ENCODE measurements at regions not wholly inside any gene's neighbourhood (a gene's known extent, or its start where the extent isn't known, plus 50 kb on each side); places are given as distances from the start of the nearest gene placed in this dataset.

- no peaks in the 10 kb centered on the region for H3K36me3 ChIP-seq
- no peak overlapping the region for H3K9ac ChIP-seq
- no peaks in the 10 kb centered on the region for H4K20me1 ChIP-seq
- peaks cover 14% of the 10 kb centered on the region for H3K9me3 ChIP-seq
- H3K4me3 ChIP-seq = no peak overlapping the region
- H3K4me2 ChIP-seq = no peak overlapping the region
- TF ChIP-seq Cebpa-rat (IDR thresholded peaks at IDR 0.05) = no peak
- no peak overlapping the region for H3K27ac ChIP-seq
- no peaks in the 10 kb centered on the region for H3K27me3 ChIP-seq
- no peaks in the 10 kb centered on the region for H3K4me1 ChIP-seq
Measured at GRCh38 chr4:147071209-147071740, 125.6 kb upstream of the TTC29 start.

GRCh38 chr4:147076179-147076578 lies 130.5 kb upstream of the TTC29 start:
- Histone ChIP-seq H3K36me3 (no peaks in the 10 kb centered on the region), H3K4me1 (no peaks in the 10 kb centered on the region), H3K9ac (no peak overlapping the region), H3K4me2 (no peak overlapping the region), H3K4me3 (no peak overlapping the region), H4K20me1 (no peaks in the 10 kb centered on the region), H3K27ac (no peak overlapping the region), H3K27me3 (no peaks in the 10 kb centered on the region), H3K9me3 (peaks cover 14% of the 10 kb centered on the region)
- TF ChIP-seq Cebpa-rat (IDR thresholded peaks at IDR 0.05) = no peak

- Histone ChIP-seq H4K20me1 (no peaks in the 10 kb centered on the region), H3K9me3 (peaks cover 14% of the 10 kb centered on the region), H3K36me3 (no peaks in the 10 kb centered on the region), H3K4me3 (no peak overlapping the region), H3K9ac (no peak overlapping the region), H3K4me2 (no peak overlapping the region), H3K27me3 (no peaks in the 10 kb centered on the region), H3K27ac (no peak overlapping the region), H3K4me1 (no peaks in the 10 kb centered on the region)
- no peak for TF ChIP-seq Cebpa-rat (IDR thresholded peaks at IDR 0.05)
Measured at GRCh38 chr4:147076728-147077127, 131.1 kb upstream of the TTC29 start.

GRCh38 chr4:147078362-147078761 lies 132.7 kb upstream of the TTC29 start:
- no peak for TF ChIP-seq Cebpa-rat (IDR thresholded peaks at IDR 0.05)
- Histone ChIP-seq H3K9ac (no peak overlapping the region), H3K4me2 (no peak overlapping the region), H3K4me1 (no peaks in the 10 kb centered on the region), H3K9me3 (peaks cover 2% of the 10 kb centered on the region), H4K20me1 (no peaks in the 10 kb centered on the region), H3K27ac (no peak overlapping the region), H3K4me3 (no peak overlapping the region), H3K27me3 (no peaks in the 10 kb centered on the region), H3K36me3 (no peaks in the 10 kb centered on the region)

- H3K9me3 ChIP-seq = no peaks in the 10 kb centered on the region
- no peaks in the 10 kb centered on the region for H3K36me3 ChIP-seq
- H3K4me2 ChIP-seq = no peak overlapping the region
- no peaks in the 10 kb centered on the region for H4K20me1 ChIP-seq
- no peaks in the 10 kb centered on the region for H3K4me1 ChIP-seq
- no peak for TF ChIP-seq Cebpa-rat (IDR thresholded peaks at IDR 0.05)
- no peaks in the 10 kb centered on the region for H3K27me3 ChIP-seq
- no peak overlapping the region for H3K9ac ChIP-seq
- H3K4me3 ChIP-seq = no peak overlapping the region
- no peak overlapping the region for H3K27ac ChIP-seq
Measured at GRCh38 chr4:147078875-147079658, 133.4 kb upstream of the TTC29 start.

- Histone ChIP-seq H4K20me1 (no peaks in the 10 kb centered on the region), H3K36me3 (no peaks in the 10 kb centered on the region), H3K27me3 (no peaks in the 10 kb centered on the region), H3K4me3 (no peak overlapping the region), H3K4me1 (no peaks in the 10 kb centered on the region), H3K9ac (no peak overlapping the region), H3K4me2 (no peak overlapping the region), H3K27ac (no peak overlapping the region), H3K9me3 (no peaks in the 10 kb centered on the region)
- no peak for TF ChIP-seq Cebpa-rat (IDR thresholded peaks at IDR 0.05)
Measured at GRCh38 chr4:147084861-147085260, 139.2 kb upstream of the TTC29 start.

GRCh38 chr4:147085781-147086180 lies 140.1 kb upstream of the TTC29 start:
- no peak overlapping the region for H3K4me3 ChIP-seq
- H3K9ac ChIP-seq = no peak overlapping the region
- no peak overlapping the region for H3K4me2 ChIP-seq
- H3K9me3 ChIP-seq = no peaks in the 10 kb centered on the region
- no peaks in the 10 kb centered on the region for H3K4me1 ChIP-seq
- TF ChIP-seq Cebpa-rat (IDR thresholded peaks at IDR 0.05) = no peak
- H3K36me3 ChIP-seq = no peaks in the 10 kb centered on the region
- no peaks in the 10 kb centered on the region for H4K20me1 ChIP-seq
- no peak overlapping the region for H3K27ac ChIP-seq
- no peaks in the 10 kb centered on the region for H3K27me3 ChIP-seq

- Histone ChIP-seq H3K27me3 (no peaks in the 10 kb centered on the region), H3K4me1 (peaks cover 12% of the 10 kb centered on the region), H3K4me3 (no peak overlapping the region), H3K27ac (no peak overlapping the region), H3K36me3 (no peaks in the 10 kb centered on the region), H4K20me1 (no peaks in the 10 kb centered on the region), H3K4me2 (no peak overlapping the region), H3K9me3 (no peaks in the 10 kb centered on the region), H3K9ac (no peak overlapping the region)
- no peak for TF ChIP-seq Cebpa-rat (IDR thresholded peaks at IDR 0.05)
Measured at GRCh38 chr4:147088146-147088545, 142.5 kb upstream of the TTC29 start.

GRCh38 chr4:147090486-147090885 lies 144.8 kb upstream of the TTC29 start:
- H3K4me1 ChIP-seq = peaks cover 12% of the 10 kb centered on the region
- H3K9ac ChIP-seq = no peak overlapping the region
- no peak overlapping the region for H3K27ac ChIP-seq
- no peaks in the 10 kb centered on the region for H3K27me3 ChIP-seq
- H3K9me3 ChIP-seq = no peaks in the 10 kb centered on the region
- no peaks in the 10 kb centered on the region for H3K36me3 ChIP-seq
- H4K20me1 ChIP-seq = no peaks in the 10 kb centered on the region
- no peak for TF ChIP-seq Cebpa-rat (IDR thresholded peaks at IDR 0.05)
- no peak overlapping the region for H3K4me3 ChIP-seq
- H3K4me2 ChIP-seq = no peak overlapping the region

- H3K4me3 ChIP-seq = no peak overlapping the region
- H4K20me1 ChIP-seq = no peaks in the 10 kb centered on the region
- TF ChIP-seq Cebpa-rat (IDR thresholded peaks at IDR 0.05) = no peak
- no peaks in the 10 kb centered on the region for H3K36me3 ChIP-seq
- no peaks in the 10 kb centered on the region for H3K27me3 ChIP-seq
- no peaks in the 10 kb centered on the region for H3K9me3 ChIP-seq
- no peak overlapping the region for H3K4me2 ChIP-seq
- peaks cover 12% of the 10 kb centered on the region for H3K4me1 ChIP-seq
- H3K27ac ChIP-seq = no peak overlapping the region
- H3K9ac ChIP-seq = no peak overlapping the region
Measured at GRCh38 chr4:147093206-147093605, 147.5 kb upstream of the TTC29 start.
